HG03108 (cell line): ENCODE measurements at regions not wholly inside any gene's neighbourhood (a gene's known extent, or its start where the extent isn't known, plus 50 kb on each side); places are given as distances from the start of the nearest gene placed in this dataset.
"Not testable (repeated sequence)": the region's sequence is repeated elsewhere in the genome, so short reads cannot be mapped to it uniquely, and the experiment has no call there.

Source experiments
- ATAC-seq: cut with Tn5 transposase; IDR thresholded peaks from one replicate; pipeline ENCODE4 v1.9.1; 2021; ENCODE audit warnings: moderate library complexity; ENCODE audit not compliant: unreplicated experiment

DNA sequence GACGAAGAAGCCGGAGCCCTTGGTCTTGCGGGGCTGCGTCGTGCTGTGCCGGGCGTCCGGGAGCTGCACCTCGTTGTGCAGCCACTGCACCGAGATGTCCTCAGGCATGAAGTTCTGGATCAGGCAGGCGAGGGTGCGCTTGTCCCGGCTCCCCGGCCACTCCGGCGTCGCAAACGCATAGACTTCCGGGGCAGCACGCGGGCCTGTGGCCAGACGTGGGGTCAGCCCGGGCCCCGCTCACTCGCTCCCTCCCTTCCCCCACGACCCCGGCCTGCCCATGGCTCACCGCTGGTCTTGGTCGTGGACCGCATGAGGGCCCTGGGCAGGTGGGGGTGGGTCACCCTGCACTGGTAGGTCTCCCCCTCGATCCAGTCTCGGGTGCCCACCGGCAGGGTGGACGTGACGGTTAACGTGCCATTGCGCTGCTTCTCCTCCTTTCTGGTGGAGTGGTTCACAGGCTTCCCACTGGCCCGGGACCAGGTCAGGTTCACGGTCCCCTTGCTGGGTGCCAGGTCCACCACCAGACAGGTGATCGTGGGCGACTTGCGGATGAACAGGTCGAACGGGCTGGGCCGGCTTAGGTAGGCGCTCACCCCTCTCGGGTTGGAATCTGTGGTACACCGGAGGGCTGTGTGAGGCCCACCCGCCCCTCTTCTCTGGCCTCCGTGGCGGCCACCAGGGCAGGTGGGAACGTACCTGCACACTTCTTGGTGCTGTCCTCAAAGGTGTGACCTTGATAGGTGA is 74.0 kb downstream of the TMEM121 start:
- ATAC-seq, result not testable (repeated sequence)

DNA sequence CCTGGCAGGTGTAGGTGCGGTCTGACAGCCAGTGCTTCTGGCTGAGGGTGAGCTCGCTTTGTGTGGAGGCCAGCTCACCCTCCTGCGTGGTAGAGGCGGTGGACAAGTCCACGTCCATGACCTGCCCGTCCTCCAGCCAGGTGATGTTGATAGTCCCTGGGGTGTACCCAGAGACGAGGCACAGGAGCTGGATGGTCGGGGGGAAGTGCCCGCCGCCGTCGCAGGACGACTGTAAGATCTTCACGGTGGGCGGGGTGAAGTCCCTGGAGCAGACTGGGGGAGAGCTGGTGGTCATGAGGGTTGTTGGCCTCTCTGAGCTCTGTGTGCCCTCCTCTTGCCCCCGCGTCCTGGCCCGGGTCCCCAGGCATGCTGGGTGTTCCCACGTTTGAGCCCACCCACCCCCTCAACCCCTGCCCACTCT is 74.6 kb downstream of the TMEM121 start:
- ATAC-seq, result no peak

DNA sequence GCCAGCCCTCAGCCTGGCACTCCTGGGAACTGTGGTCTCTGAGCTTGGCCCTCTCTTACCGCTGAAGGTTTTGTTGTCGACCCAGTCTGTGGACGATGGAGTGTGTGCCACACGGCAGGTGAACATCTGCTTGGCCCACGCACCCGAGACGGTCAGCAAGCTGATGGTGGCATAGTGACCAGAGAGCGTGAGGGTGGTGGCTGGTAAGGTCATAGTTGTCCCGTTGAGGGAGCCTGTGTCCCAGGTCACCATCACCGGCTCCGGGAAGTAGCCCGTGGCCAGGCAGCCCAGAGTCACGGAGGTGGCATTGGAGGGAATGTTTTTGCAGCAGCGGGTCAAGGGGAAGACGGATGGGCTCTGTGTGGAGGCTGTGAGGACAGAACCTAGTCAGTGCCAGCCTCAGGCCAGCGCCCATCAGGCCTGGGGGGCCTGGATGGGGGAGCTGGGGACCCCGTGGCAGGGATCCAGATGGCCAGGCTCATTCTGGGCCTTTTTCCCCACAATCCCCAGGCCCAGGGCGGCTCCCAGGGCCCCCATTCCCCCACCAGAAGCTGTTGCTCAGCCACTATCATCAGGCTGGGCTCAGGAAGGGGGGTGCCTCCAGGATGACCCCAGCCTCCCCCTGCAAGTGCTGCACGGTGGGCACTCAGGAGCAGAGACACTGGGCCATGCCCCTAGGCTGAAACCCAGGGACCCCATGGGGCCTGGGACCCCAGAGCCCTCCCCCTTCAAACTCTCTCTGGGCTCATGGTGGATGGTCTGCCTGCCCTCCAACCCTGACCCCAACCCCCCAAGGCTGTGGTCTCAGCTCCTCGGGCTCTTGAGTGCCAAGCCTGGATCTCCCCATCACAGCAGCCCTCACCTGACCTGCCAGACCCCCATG is 75.2 kb downstream of the TMEM121 start:
- ATAC-seq, result no peak

DNA sequence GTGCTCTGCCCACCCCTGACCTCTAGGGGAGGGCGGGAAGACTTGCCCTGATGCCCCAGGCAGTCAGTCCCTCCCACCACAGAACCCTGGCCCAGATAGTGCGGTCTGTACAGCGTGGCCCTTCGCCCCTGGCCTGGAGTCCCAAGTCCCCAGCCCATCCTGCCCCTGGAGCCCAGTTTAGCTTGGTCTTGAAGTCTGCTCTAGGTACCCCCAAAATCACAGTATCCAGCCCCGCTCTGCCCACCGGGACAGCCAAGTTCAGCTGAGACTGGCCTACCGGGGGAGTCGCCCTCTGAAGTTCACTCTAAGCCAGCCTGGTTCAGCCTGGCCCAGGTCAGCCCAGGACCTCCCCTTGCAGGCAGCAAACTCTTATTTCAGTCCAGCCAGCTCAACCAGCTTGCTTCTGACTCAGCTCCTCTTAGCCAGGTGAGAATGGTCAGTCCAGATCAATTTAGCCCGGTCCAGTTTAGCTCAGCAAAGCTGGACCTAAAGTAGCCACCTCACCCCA is 75.9 kb downstream of the TMEM121 start:
- no peak for ATAC-seq

DNA sequence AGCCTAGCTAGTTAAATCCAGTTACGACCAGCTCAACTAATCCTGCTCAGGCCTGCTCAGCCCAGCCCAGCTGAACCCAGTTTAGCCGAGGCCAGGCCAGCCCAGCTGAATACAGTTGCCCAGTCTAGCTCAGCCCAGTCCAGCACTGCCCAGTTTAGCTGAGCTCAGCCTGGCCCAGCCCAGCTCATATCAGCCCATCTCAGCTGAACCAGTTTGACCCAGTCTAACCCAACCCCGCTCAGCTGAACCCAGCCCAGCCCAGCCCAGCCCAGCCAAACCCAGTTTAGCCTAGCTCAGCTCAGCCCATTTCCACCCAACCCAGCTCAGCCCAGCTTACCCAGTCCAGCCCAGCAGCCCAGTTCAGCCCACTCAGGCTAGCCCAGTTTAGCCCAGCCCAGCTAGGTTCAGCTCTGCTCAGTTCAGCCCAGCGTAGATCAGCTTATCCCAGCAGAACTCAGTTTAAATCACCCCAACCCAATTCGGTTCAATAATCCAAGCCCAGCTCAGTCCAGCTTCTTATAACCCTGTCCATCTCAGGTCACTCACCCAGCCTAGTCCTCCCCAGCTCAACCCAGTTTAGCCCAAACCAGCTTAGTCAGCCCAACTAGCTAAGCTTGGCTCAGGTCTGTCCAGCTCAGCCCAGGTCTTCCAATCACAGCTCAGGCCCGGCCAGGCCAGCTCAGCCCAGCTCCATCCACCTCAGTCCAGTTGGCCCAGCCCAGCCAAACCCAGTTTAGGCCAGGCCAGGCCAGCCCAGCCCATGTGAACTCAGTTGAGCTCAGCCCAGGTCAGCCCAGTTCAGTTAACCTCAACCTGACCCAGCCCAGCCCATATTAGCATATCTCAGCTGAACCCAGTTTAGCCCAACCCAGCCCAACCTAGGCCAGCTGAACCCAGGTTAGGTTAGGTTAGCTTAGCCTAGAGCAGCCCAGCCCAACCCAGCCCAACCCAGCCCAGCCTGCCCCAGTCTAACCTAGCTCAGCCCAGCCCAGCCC is 76.7 kb downstream of the TMEM121 start:
- ATAC-seq, result no peak

DNA sequence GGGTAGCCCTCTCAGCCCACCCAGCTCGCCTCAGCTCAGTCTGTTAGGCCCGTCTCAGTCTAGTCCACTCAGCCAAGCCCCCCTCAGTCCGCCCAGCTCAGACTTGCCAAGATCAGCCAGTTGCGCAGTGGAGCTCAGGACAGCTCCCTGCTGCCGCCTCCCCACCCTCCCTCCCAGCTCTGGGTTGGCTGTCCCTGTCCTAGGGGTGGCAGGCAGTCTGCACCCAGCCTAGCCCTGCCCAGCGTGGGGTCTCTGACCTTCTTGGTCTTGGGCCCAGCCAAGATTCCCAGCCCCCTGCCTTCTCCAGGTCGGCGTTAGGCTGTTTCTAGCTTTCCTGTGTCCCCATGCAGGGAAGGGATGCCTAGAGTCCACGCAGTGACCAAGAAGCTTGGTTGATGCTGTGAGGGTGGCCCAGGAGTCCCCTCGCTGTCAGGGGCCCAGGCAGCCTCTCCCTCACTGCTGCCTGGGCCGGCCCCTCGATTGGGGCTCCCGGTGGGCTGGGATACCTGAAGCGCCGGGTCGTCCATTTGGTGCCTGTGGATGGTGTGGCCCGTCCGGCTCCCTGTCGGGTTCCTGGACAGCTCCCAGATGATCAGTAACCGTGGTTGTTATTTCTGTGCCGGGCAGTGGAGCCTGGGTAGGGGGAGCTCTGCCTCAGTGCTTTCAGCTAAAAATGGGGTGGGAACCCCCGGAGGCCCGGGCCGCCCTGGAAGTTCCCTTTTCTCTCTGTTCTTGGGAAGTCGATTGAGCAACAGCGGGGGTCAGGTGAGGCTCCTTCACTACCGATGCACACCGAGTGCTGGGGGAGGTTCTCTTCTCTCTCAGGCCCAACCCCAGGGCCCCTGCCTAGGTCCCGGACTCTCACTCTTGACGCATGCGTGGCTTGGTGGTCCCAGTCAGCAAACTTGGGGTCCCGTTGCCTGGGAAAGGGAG is 78.4 kb downstream of the TMEM121 start:
- ATAC-seq, result not testable (repeated sequence)

DNA sequence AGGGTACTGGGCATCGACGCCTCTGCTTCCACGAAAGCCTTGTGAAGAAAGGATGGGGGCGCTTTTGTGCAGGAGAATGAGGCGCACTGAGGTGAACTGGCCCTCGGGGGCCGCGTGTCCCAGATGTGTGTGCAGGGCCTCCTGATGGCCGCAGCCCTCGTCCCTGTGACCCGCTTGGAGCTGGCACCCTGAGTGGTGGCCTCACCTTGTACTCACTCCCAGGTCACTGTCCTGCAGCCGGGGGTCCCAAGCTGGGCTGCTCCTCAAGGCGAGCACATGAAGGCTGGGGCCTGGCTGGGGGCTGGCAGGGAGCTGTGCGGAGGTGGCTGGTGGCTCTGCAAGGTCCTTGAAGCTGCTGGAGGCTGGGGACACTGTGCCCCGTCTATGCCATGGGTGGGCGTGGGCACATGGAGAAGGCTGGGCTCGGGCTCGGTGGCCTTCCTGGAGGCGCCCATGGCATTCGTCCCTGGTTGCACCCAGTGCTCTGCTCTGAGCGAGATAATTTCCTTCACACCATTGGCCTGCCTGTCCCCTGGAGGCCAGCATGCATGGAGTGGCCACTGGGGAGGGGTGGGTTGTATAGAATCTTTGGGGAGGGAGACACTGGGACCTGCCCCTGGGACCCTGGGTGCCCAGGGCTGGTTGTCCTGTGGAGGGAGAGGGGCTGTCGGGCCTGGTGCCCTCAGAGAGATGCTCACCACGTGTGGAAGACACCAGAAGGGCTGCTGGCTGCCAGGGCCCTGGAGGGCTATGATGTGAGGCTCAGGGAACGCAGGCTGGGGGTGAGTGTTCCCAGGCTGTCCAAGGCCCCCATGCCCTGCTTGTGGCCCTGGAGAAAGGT is 79.3 kb downstream of the TMEM121 start:
- no peak for ATAC-seq

DNA sequence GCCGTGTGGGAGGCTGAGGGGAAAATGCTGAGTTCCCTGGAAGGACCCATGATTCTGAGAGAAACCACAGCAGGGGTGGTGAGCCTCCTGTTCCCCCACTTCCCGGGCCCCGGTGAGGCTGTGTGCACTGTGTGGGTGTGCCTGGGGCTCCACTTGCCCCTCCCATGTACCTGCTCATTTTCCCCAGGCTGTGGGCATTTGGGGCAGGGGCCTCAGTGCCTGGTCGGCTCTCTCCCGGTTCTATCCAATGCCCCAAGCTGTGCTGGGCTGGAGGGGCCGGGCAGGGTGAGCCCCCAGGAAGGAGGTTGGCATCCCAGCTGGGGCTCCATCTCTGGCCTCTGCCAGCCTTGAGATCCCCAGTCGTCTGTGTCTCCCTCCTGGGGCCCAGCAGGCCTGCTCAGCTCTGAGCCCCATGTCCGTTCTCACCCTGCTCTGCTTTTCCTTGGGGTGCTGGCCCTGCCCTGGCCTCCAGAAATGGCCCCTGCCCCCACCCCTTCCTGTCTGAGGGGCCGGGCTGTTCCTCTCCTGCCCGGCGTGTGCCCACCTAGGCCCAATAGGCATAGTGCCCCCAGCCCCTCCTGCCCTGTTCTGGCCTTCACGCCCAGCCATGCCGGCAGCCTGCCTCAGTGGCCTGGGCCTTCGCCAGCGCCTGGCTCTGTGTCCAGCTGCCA is 80.1 kb downstream of the TMEM121 start:
- ATAC-seq, result not testable (repeated sequence)

DNA sequence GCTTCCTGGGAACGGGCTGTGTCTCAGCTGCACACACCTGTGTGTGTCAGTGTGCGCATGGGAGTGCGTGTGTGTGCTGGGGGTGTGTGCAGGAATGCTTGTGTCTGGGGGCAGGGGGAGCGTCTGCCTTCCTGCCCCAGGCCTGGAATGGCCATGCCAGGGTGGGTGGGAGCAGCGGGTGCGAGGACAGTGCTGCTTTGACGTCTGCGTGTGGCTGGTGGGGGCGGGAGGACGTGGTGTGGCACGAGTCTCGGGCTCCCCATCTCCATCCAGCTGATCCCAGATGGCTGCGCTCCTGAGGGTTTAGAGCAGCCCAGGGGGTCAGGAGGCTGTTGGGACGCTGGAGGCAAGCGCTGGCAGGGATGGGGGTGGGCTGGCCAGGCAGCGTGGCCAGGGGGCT is 80.6 kb downstream of the TMEM121 start:
- not testable (repeated sequence) for ATAC-seq

DNA sequence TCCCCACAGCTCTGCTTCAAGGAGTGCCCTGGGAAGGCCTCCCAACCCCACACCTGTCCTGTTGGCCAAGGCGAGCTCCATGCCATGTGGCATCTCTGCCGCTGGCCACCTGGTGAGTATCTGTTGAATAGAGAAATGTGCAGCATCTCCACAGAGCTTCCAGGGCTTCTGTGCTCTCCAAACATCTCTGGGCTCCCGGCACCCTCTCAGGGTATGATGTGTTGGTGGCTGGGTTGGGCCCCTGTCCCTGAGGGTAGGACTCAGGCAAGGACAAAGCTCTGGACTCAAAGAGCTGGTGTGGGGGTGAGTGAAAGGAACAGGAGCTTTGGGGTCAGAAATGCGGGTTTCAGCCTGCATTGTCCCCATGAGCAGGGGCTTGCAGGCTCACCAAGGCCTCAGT is 88.6 kb downstream of the TMEM121 start:
- ATAC-seq, result not testable (repeated sequence)

DNA sequence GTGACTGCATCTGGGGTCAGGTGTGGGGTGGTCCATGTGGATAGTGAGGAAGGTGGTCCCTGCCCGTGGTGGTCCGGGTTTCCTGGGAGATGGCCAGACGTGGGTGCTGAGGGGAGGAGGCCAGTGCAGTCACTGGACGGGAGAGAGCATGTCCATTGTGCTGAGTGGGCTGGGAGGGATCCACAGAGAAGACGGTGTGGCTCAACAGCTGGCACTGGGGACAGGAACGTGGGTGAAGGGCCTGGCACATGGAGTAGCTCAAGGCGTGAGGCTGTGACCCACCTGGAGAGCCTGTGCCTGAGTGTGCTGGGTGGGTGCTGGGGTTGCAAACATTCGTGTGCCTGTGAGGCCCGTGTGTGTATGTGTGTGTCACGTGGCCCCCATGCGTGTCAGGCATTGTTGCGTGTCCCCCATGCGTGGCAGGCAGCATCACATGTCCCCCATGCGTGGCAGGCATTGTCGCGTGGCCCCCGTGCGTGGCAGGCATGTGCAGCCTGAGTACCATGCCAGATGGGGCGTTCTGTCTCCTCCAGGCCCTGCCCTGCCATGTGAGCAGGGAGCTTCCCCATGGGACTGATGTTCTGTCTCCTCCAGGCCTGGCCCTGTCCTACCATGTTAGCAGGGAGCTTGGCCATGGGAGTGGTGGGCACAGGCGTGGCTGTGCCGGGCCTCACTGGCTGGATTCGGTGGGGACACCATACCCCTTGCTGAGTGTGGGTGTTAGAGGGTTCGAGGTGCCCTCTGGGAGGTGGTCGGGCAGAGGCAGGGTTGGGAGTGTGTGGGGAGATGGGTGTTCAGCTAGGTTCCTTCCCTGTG is 89.8 kb downstream of the TMEM121 start:
- ATAC-seq, result not testable (repeated sequence)

DNA sequence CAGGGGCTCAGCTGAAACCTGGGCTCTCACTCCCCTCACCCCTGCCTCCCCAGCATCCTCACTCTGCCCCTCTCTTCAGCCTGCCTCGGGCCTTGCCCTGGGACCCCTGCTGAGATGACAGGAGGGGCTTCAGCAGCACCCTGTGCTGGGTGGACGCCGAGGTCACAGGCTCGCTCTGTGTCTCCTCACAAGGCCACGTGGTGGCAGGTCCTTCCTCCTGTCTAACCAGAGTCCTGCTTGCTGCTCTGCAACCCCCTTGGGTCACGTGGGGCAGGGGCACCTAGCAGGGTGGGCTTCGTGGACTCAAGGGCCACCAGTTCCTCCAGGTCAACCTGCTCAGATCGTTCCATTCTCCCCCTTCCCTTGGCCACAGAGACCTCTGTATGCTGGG is 90.4 kb downstream of the TMEM121 start:
- no peak for ATAC-seq

DNA sequence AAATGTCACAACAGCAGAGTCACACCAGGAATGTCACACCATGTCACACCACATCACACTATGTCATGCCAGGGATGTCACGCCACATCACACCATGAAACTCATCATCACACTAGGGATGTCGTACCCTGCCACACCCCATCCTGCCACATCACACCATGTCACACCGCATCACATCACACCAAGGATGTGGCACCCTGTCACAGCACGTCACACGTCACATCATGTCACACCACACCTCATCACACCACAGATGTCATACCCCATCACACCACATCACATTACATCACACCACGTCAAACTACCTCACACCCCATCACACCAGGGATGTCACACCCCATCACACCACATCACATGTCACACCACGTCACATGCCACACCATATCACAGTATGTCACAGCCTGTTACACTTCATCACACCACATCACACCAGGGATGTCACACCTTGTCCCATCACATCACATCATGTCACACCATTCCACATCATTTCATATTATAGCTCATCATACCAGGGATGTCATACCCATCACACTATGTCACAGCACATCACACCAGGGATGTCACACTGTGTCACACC is 90.9 kb downstream of the TMEM121 start:
- ATAC-seq, result no peak

DNA sequence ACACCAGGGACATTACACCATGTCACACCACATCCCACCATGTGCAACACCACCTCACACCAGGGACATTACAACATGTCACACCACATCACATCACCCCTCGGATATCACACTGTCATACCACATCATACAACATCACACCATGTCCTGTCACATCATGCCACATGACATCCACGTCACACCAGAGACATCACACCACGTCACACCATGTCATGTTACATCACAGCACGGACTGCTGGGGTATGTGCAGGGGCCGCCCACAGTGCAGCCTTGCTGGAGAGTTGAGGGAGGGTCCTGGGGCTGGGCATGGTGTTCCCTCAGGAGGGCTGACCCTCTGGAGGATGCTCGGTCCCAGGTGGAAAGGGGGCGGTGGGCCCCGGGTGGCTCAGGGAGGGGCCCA is 91.4 kb downstream of the TMEM121 start:
- ATAC-seq, result not testable (repeated sequence)

DNA sequence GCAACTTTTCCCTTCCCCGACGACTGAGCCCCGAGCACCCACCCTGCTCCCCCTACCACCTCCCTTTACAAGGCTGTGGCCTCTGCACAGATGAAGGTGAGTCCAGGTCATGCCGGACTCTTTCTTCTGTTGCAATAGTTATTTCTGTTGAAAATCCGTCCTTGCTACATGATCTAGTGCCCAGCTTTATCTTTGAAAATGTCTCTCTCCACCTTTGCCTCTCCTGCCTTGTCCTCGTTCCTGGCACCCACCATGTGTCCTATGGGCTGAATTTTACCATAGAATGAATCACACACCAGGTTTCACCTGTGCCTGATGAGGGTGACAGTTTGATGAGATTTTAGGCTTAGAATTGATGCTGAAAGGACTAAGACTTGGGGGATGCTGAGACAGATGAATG is 92.9 kb downstream of the TMEM121 start:
- not testable (repeated sequence) for ATAC-seq

DNA sequence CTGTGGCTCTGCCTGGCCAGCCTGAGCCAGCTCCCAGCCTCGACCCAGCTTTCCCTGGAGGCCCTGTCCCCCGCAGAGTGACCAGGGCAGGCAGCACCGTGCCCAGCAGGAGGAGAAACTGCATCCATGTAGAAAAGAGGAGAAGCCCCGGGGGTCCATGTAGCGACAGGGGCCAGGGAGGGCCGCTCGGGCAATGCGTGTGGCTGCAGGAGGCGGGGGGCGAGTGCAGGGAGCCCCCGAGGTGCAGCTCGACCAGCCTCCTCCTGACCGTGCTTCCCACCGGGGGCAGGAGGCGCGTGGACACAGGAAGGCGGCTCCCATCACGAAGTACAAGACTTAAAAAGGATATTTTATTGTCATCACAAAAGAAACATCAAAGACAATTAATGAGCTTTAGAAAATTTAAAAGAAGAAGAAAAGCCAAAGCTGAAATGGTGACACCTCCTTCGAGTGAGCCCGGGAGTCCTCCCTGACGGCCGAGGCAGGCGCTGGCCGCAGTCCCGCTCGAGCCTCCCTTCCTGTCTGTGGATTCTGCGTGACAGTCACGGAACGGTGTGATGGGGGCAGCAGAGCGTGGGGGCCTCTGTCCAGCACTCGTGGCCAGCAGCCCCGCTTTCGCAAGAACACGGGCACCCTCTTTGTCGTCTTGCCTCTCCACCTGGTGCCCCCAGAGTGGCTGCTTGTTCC is 93.9 kb downstream of the TMEM121 start:
- ATAC-seq, result not testable (repeated sequence)
